BLaER1 treated with 17β-estradiol and CSF1 and Interleukin-3, amounts not matched to agents 10 nM and 100 nM (cell line): ENCODE measurements at regions not wholly inside any gene's neighbourhood (a gene's known extent, or its start where the extent isn't known, plus 50 kb on each side); places are given as distances from the start of the nearest gene placed in this dataset.
A peak's percentile ranks its signal among the peaks of the same experiment; 100 is the strongest.

Experiments
- H3K27ac ChIP-seq, 11 experiments: shearing (Covaris generic); formaldehyde crosslinking; 2 replicates each; pipeline ENCODE4 v1.8.1; 2022
- H3K27me3 ChIP-seq, 11 experiments: shearing (Covaris generic); formaldehyde crosslinking; 2 replicates each; pipeline ENCODE4 v1.8.1; 2022
- H3K36me3 ChIP-seq, 11 experiments: shearing (Covaris generic); formaldehyde crosslinking; 2 replicates each; pipeline ENCODE4 v1.8.1; 2022
- H3K4me1 ChIP-seq, 10 experiments: shearing (Covaris generic); formaldehyde crosslinking; 2 replicates each; pipeline ENCODE4 v1.8.1; 2022
- H3K4me2 ChIP-seq, 11 experiments: shearing (Covaris generic); formaldehyde crosslinking; 2 replicates each; pipeline ENCODE4 v1.8.1; 2022
- H3K4me3 ChIP-seq, 10 experiments: shearing (Covaris generic); formaldehyde crosslinking; 2 replicates each; pipeline ENCODE4 v1.8.1; 2022
- H3K9ac ChIP-seq, 11 experiments: shearing (Covaris generic); formaldehyde crosslinking; 2 replicates each; pipeline ENCODE4 v1.8.1; 2022
- H3K9me3 ChIP-seq, 11 experiments: shearing (Covaris generic); formaldehyde crosslinking; replicated peaks in 1 of 11; 2 replicates each; pipeline ENCODE4 v1.8.1; 2022
- H4K20me1 ChIP-seq, 11 experiments: shearing (Covaris generic); formaldehyde crosslinking; 2 replicates each; pipeline ENCODE4 v1.8.1; 2022
- Cebpa-rat ChIP-seq, 11 experiments: shearing (Covaris generic); IDR thresholded peaks; 2 replicates each; pipeline ENCODE4 v1.8.1; 2022

GRCh38 chrX:39802908-39803307 is 294.9 kb downstream of the BCOR start:
- Histone ChIP-seq H4K20me1 (no peaks in the 10 kb centered on the region), H3K9ac (no peak overlapping the region), H3K9me3 (0 out of 22 replicates have a peak, but pooled peaks cover 0 to 5% (median 0%) of the 10 kb centered on the region in 11 experiments), H3K4me3 (no peak overlapping the region), H3K4me2 (no peak overlapping the region), H3K36me3 (no peaks in the 10 kb centered on the region), H3K27me3 (peaks cover 0 to 6% (median 0%) of the 10 kb centered on the region in 11 experiments; a peak in 4 of 22 replicates), H3K4me1 (no peaks in the 10 kb centered on the region), H3K27ac (no peak overlapping the region)
- no peak for TF ChIP-seq Cebpa-rat (IDR thresholded peaks at IDR 0.05)

GRCh38 chrX:39805022-39805421 is 292.7 kb downstream of the BCOR start:
- TF ChIP-seq Cebpa-rat (IDR thresholded peaks at IDR 0.05) = no peak
- Histone ChIP-seq H3K4me1 (peaks cover 0 to 18% (median 6%) of the 10 kb centered on the region in 10 experiments; a peak in 8 of 20 replicates), H3K9ac (no peak overlapping the region), H3K4me3 (no peak overlapping the region), H4K20me1 (no peaks in the 10 kb centered on the region), H3K9me3 (0 out of 22 replicates have a peak, but pooled peaks cover 0 to 5% (median 0%) of the 10 kb centered on the region in 11 experiments), H3K36me3 (no peaks in the 10 kb centered on the region), H3K27me3 (peaks cover 0 to 6% (median 0%) of the 10 kb centered on the region in 11 experiments; a peak in 5 of 22 replicates), H3K27ac (no peak overlapping the region), H3K4me2 (no peak overlapping the region)

GRCh38 chrX:39805825-39806224 is 291.9 kb downstream of the BCOR start:
- no peak overlapping the region for H3K27ac ChIP-seq
- no peaks in the 10 kb centered on the region for H3K36me3 ChIP-seq
- H3K9ac ChIP-seq = no peak overlapping the region
- peaks cover 0 to 24% (median 6%) of the 10 kb centered on the region in 10 experiments; a peak in 8 of 20 replicates for H3K4me1 ChIP-seq
- no peak overlapping the region for H3K4me2 ChIP-seq
- peaks cover 0 to 6% (median 0%) of the 10 kb centered on the region in 11 experiments; a peak in 6 of 22 replicates for H3K27me3 ChIP-seq
- 0 out of 22 replicates have a peak, but pooled peaks cover 0 to 5% (median 0%) of the 10 kb centered on the region in 11 experiments for H3K9me3 ChIP-seq
- H3K4me3 ChIP-seq = no peak overlapping the region
- no peak for TF ChIP-seq Cebpa-rat (IDR thresholded peaks at IDR 0.05)
- H4K20me1 ChIP-seq = no peaks in the 10 kb centered on the region

GRCh38 chrX:39808471-39808917 is 289.3 kb downstream of the BCOR start:
- Histone ChIP-seq H3K36me3 (no peaks in the 10 kb centered on the region), H3K4me2 (peak overlapping the region in 3 of 11 experiments; percentile 36 to 55 (median 41); a peak in 4 of 22 replicates), H3K27ac (no peak overlapping the region), H4K20me1 (no peaks in the 10 kb centered on the region), H3K9me3 (0 out of 22 replicates have a peak, but pooled peaks cover 0 to 5% (median 0%) of the 10 kb centered on the region in 11 experiments), H3K27me3 (peaks cover 0 to 15% (median 0%) of the 10 kb centered on the region in 11 experiments; a peak in 8 of 22 replicates), H3K4me3 (no peak overlapping the region), H3K4me1 (peaks cover 0 to 24% (median 6%) of the 10 kb centered on the region in 10 experiments; a peak in 8 of 20 replicates), H3K9ac (no peak overlapping the region)
- no peak for TF ChIP-seq Cebpa-rat (IDR thresholded peaks at IDR 0.05)

GRCh38 chrX:39809331-39809730 is 288.4 kb downstream of the BCOR start:
- Histone ChIP-seq H3K36me3 (no peaks in the 10 kb centered on the region), H3K9me3 (0 out of 22 replicates have a peak, but pooled peaks cover 0 to 5% (median 0%) of the 10 kb centered on the region in 11 experiments), H3K4me2 (peak overlapping the region in 5 of 11 experiments; percentile 22 to 55 (median 36); a peak in 10 of 22 replicates), H3K27me3 (peaks cover 0 to 23% (median 0%) of the 10 kb centered on the region in 11 experiments; a peak in 5 of 22 replicates), H4K20me1 (no peaks in the 10 kb centered on the region), H3K4me3 (no peak overlapping the region), H3K27ac (no peak overlapping the region), H3K4me1 (peaks cover 0 to 24% (median 8%) of the 10 kb centered on the region in 10 experiments; a peak in 13 of 20 replicates), H3K9ac (no peak overlapping the region)
- TF ChIP-seq Cebpa-rat (IDR thresholded peaks at IDR 0.05) = no peak

GRCh38 chrX:39810901-39811300 is 286.9 kb downstream of the BCOR start:
- TF ChIP-seq Cebpa-rat (IDR thresholded peaks at IDR 0.05) = no peak
- H3K9me3 ChIP-seq = no peaks in the 10 kb centered on the region
- peaks cover 0 to 23% (median 0%) of the 10 kb centered on the region in 11 experiments; a peak in 5 of 22 replicates for H3K27me3 ChIP-seq
- no peak overlapping the region for H3K4me3 ChIP-seq
- no peak overlapping the region for H3K9ac ChIP-seq
- no peaks in the 10 kb centered on the region for H4K20me1 ChIP-seq
- H3K36me3 ChIP-seq = no peaks in the 10 kb centered on the region
- no peak overlapping the region for H3K27ac ChIP-seq
- no peak overlapping the region for H3K4me2 ChIP-seq
- peaks cover 12 to 37% (median 23%) of the 10 kb centered on the region in 10 experiments for H3K4me1 ChIP-seq

GRCh38 chrX:39811376-39811775 is 286.4 kb downstream of the BCOR start:
- no peak overlapping the region for H3K4me3 ChIP-seq
- peaks cover 17 to 42% (median 28%) of the 10 kb centered on the region in 10 experiments for H3K4me1 ChIP-seq
- no peaks in the 10 kb centered on the region for H3K36me3 ChIP-seq
- no peak for TF ChIP-seq Cebpa-rat (IDR thresholded peaks at IDR 0.05)
- H3K27ac ChIP-seq = no peak overlapping the region
- H3K4me2 ChIP-seq = no peak overlapping the region
- no peaks in the 10 kb centered on the region for H3K9me3 ChIP-seq
- H4K20me1 ChIP-seq = no peaks in the 10 kb centered on the region
- no peak overlapping the region for H3K9ac ChIP-seq
- peaks cover 0 to 28% (median 0%) of the 10 kb centered on the region in 11 experiments; a peak in 5 of 22 replicates for H3K27me3 ChIP-seq

GRCh38 chrX:39813631-39814277 is 284.0 kb downstream of the BCOR start:
- no peak overlapping the region for H3K27ac ChIP-seq
- H3K9me3 ChIP-seq = no peaks in the 10 kb centered on the region
- no peak overlapping the region for H3K4me2 ChIP-seq
- no peak overlapping the region for H3K9ac ChIP-seq
- H3K27me3 ChIP-seq = peaks cover 1 to 52% (median 18%) of the 10 kb centered on the region in 11 experiments
- no peaks in the 10 kb centered on the region; a peak in 1 of 22 replicates for H4K20me1 ChIP-seq
- H3K4me3 ChIP-seq = no peak overlapping the region
- no peak for TF ChIP-seq Cebpa-rat (IDR thresholded peaks at IDR 0.05)
- no peaks in the 10 kb centered on the region for H3K36me3 ChIP-seq
- H3K4me1 ChIP-seq = peaks cover 30 to 60% (median 42%) of the 10 kb centered on the region in 10 experiments

- peak overlapping the region in 4 of 11 experiments; percentile 59 to 81 (median 78); a peak in 6 of 22 replicates for H3K4me2 ChIP-seq
- no peaks in the 10 kb centered on the region for H3K9me3 ChIP-seq
- no peaks in the 10 kb centered on the region; a peak in 1 of 22 replicates for H4K20me1 ChIP-seq
- no peak for TF ChIP-seq Cebpa-rat (IDR thresholded peaks at IDR 0.05)
- no peak overlapping the region for H3K27ac ChIP-seq
- no peaks in the 10 kb centered on the region for H3K36me3 ChIP-seq
- no peak overlapping the region for H3K4me3 ChIP-seq
- no peak overlapping the region for H3K9ac ChIP-seq
- H3K4me1 ChIP-seq = peaks cover 30 to 59% (median 39%) of the 10 kb centered on the region in 10 experiments
- H3K27me3 ChIP-seq = peaks cover 7 to 58% (median 24%) of the 10 kb centered on the region in 11 experiments
Observed at GRCh38 chrX:39814391-39814790, 283.4 kb downstream of the BCOR start.
